Inferior parietal cortex (tissue), 1 donor: ENCODE measurements at regions not wholly inside any gene's neighbourhood (a gene's known extent, or its start where the extent isn't known, plus 50 kb on each side); places are given as distances from the start of the nearest gene placed in this dataset.
A peak's percentile ranks its signal among the peaks of the same experiment; 100 is the strongest.
"Not testable (repeated sequence)": the region's sequence is repeated elsewhere in the genome, so short reads cannot be mapped to it uniquely, and the experiment has no call there.

Experiments used
- DNase-seq: peaks from one replicate; pipeline ENCODE4 v3.0.0-alpha.2; 2016; ENCODE audit errors: extremely low spot score

- no peak for DNase-seq
These were observed 312.8 kb upstream of the ZNF507 start for GRCh38 chr19:32032561-32032960.

GRCh38 chr19:32035626-32036025, 309.8 kb upstream of the ZNF507 start:
- no peak for DNase-seq

GRCh38 chr19:32038021-32038920, 307.1 kb upstream of the ZNF507 start:
- no peak for DNase-seq

GRCh38 chr19:32038961-32039360, 306.4 kb upstream of the ZNF507 start:
- no peak for DNase-seq

- DNase-seq = no peak
These were observed 306.0 kb upstream of the ZNF507 start for GRCh38 chr19:32039440-32039839.

GRCh38 chr19:32040236-32040635, 305.2 kb upstream of the ZNF507 start:
- no peak for DNase-seq

- DNase-seq = peak; percentile 69
These were observed 303.6 kb upstream of the ZNF507 start for GRCh38 chr19:32041681-32042292.

GRCh38 chr19:32047788-32048187, 297.6 kb upstream of the ZNF507 start:
- DNase-seq = no peak

- no peak for DNase-seq
These were observed 292.0 kb upstream of the ZNF507 start for GRCh38 chr19:32053376-32053775.

- no peak for DNase-seq
These were observed 291.5 kb upstream of the ZNF507 start for GRCh38 chr19:32053861-32054260.

- DNase-seq = no peak
These were observed 287.3 kb upstream of the ZNF507 start for GRCh38 chr19:32058131-32058530.

GRCh38 chr19:32061315-32061714, 284.1 kb upstream of the ZNF507 start:
- DNase-seq = no peak

GRCh38 chr19:32063601-32064000, 281.8 kb upstream of the ZNF507 start:
- DNase-seq = no peak

GRCh38 chr19:32066056-32066455, 279.4 kb upstream of the ZNF507 start:
- DNase-seq = no peak

- DNase-seq = no peak
These were observed 277.7 kb upstream of the ZNF507 start for GRCh38 chr19:32067685-32068084.

GRCh38 chr19:32068793-32069192, 276.6 kb upstream of the ZNF507 start:
- DNase-seq = no peak

- no peak for DNase-seq
These were observed 275.3 kb upstream of the ZNF507 start for GRCh38 chr19:32070101-32070500.

GRCh38 chr19:32082028-32082427, 263.4 kb upstream of the ZNF507 start:
- DNase-seq = no peak

- DNase-seq = not testable (repeated sequence)
These were observed 260.6 kb upstream of the ZNF507 start for GRCh38 chr19:32084756-32085363.

- no peak for DNase-seq
These were observed 254.2 kb upstream of the ZNF507 start for GRCh38 chr19:32091241-32091640.

GRCh38 chr19:32097011-32097410, 248.4 kb upstream of the ZNF507 start:
- no peak for DNase-seq

GRCh38 chr19:32097620-32098019, 247.8 kb upstream of the ZNF507 start:
- DNase-seq = no peak

- DNase-seq = no peak
These were observed 246.4 kb upstream of the ZNF507 start for GRCh38 chr19:32098968-32099367.
